HEK293T (cell line): ENCODE measurements at regions not wholly inside any gene's neighbourhood (a gene's known extent, or its start where the extent isn't known, plus 50 kb on each side); places are given as distances from the start of the nearest gene placed in this dataset.

Experiments used
- CTCF ChIA-PET: fragments of 350-600 bp; formaldehyde crosslinking; extraction: SDS; loops from one replicate; lab custom pipeline; 2021; ENCODE audit warnings: antibody characterized with exemption, inconsistent platforms; lab: Yijun Ruan, JAX
- POLR2A ChIA-PET: fragments of 350-600 bp; formaldehyde crosslinking; extraction: SDS; loops from one replicate; lab custom pipeline; 2020; ENCODE audit warnings: antibody characterized with exemption, inconsistent platforms; lab: Yijun Ruan, JAX
- DNase-seq: peaks from one replicate; pipeline ENCODE4 v3.0.0; 2012; ENCODE audit warnings: mixed read lengths; ENCODE audit errors: extremely low spot score
- ARNT ChIP-seq: fragments of 450-650 bp; IDR thresholded peaks from 2 replicates; pipeline ENCODE4 v1.6.1; 2017; ENCODE audit warnings: mild to moderate bottlenecking
- BHLHE40 ChIP-seq: fragments of 450-650 bp; IDR thresholded peaks from 2 replicates; pipeline ENCODE4 v1.6.1; 2016; ENCODE audit warnings: mild to moderate bottlenecking, moderate library complexity, borderline replicate concordance
- CTBP1 ChIP-seq: fragments of 450-650 bp; IDR thresholded peaks from 2 replicates; pipeline ENCODE4 v1.6.1; 2016; ENCODE audit warnings: borderline replicate concordance
- ELF4 ChIP-seq: fragments of 450-650 bp; IDR thresholded peaks from 2 replicates; pipeline ENCODE4 v1.6.1; 2017; ENCODE audit warnings: antibody characterized with exemption
- FOXA1 ChIP-seq: fragments of 450-650 bp; IDR thresholded peaks from 2 replicates; pipeline ENCODE4 v1.6.1; 2016; ENCODE audit warnings: mild to moderate bottlenecking
- FOXK2 ChIP-seq: fragments of 450-650 bp; IDR thresholded peaks from 2 replicates; pipeline ENCODE4 v1.6.1; 2016; ENCODE audit warnings: mild to moderate bottlenecking
- FOXM1 ChIP-seq: fragments of 450-650 bp; IDR thresholded peaks from 2 replicates; pipeline ENCODE4 v1.6.1; 2017; ENCODE audit warnings: mild to moderate bottlenecking, borderline replicate concordance
- HDGF ChIP-seq: fragments of 450-650 bp; IDR thresholded peaks from 2 replicates; pipeline ENCODE4 v1.6.1; 2017; ENCODE audit warnings: antibody characterized with exemption, borderline replicate concordance
- L3MBTL2 ChIP-seq: fragments of 450-650 bp; conservative IDR thresholded peaks from 2 replicates; pipeline ENCODE4 v1.6.1; 2016; ENCODE audit warnings: mild to moderate bottlenecking
- LEF1 ChIP-seq: fragments of 450-650 bp; IDR thresholded peaks from 2 replicates; pipeline ENCODE4 v1.6.1; 2017; ENCODE audit warnings: mild to moderate bottlenecking, borderline replicate concordance
- NFRKB ChIP-seq: fragments of 450-650 bp; IDR thresholded peaks from 2 replicates; pipeline ENCODE4 v1.6.1; 2016; ENCODE audit warnings: mild to moderate bottlenecking, moderate library complexity
- SP1 ChIP-seq: fragments of 450-650 bp; IDR thresholded peaks from 2 replicates; pipeline ENCODE4 v1.6.1; 2017
- SUZ12 ChIP-seq: fragments of 450-650 bp; IDR thresholded peaks from 2 replicates; pipeline ENCODE4 v1.6.1; 2016; ENCODE audit warnings: mild to moderate bottlenecking
- TARDBP ChIP-seq: fragments of 450-650 bp; IDR thresholded peaks from 2 replicates; pipeline ENCODE4 v1.6.1; 2016
- ZNF384 ChIP-seq: fragments of 450-650 bp; IDR thresholded peaks from 2 replicates; pipeline ENCODE4 v1.6.1; 2016
- TF ChIP-seq, protein P1 (sequence below): fragments of 450-650 bp; IDR thresholded peaks from 2 replicates; pipeline ENCODE4 v1.6.1; 2016

DNA sequence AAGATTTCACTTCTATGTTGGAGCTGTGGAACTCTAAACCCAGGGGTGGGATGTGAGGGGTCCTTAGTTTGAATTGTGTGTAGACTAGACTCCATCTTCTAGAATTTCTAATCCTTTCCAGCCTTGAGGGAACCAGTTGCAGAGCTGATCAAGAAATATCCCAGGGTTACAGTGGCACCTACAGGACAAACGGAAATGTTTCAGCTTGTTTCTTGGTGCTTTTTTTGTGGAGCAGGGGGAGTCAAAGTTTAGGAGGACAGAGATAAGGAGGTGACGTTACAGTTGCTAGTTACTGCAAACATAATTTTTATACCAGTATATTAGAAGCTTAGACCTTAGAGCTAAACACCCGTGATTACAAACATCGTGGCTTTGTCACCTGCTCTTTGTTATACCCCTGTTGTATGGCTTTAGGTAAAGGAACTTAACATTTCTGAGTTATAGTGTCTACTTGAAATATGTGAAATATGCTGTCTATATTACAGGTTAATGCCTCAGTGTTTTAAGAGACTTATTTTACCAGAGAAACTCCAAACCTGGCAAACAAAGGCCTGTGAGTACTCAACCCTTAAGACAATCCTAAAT is 84.5 kb upstream of the DYNC1I1 start:
- TF ChIP-seq, protein P1, sequence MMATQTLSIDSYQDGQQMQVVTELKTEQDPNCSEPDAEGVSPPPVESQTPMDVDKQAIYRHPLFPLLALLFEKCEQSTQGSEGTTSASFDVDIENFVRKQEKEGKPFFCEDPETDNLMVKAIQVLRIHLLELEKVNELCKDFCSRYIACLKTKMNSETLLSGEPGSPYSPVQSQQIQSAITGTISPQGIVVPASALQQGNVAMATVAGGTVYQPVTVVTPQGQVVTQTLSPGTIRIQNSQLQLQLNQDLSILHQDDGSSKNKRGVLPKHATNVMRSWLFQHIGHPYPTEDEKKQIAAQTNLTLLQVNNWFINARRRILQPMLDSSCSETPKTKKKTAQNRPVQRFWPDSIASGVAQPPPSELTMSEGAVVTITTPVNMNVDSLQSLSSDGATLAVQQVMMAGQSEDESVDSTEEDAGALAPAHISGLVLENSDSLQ, result no peak
- TF ChIP-seq SUZ12 (no peak), LEF1 (no peak), FOXM1 (no peak), ARNT (no peak), ELF4 (no peak), SP1 (no peak), CTBP1 (no peak), ZNF384 (no peak), L3MBTL2 (no peak), FOXA1 (no peak), HDGF (no peak), BHLHE40 (no peak), NFRKB (no peak), FOXK2 (no peak)
- peak; percentile 29 for DNase-seq
- POLR2A ChIA-PET, result interaction anchor here (1.5 kb wide), 1 partner anchor 177 kb away, joined by 3 read pairs; no protein-coding TSS in a partner anchor
- CTCF ChIA-PET, result interaction anchor here (0.8 to 6.0 kb wide), 11 partner anchors 137 to 198 kb away, joined by 3 to 73 read pairs (median 3); no protein-coding TSS in a partner anchor

GRCh38 chr7:95686109-95686508 is 86.2 kb upstream of the DYNC1I1 start:
- POLR2A ChIA-PET, result no interaction called here
- TF ChIP-seq BHLHE40 (no peak), FOXM1 (no peak), LEF1 (no peak), FOXA1 (no peak), SUZ12 (no peak), NFRKB (no peak), TARDBP (no peak), SP1 (no peak), L3MBTL2 (no peak), ELF4 (no peak), FOXK2 (no peak), ARNT (no peak), HDGF (no peak), CTBP1 (no peak), ZNF384 (no peak)
- TF ChIP-seq, protein P1, result no peak
- CTCF ChIA-PET, result interaction anchor here (0.6 to 6.0 kb wide), 10 partner anchors 42 to 196 kb away, joined by 3 to 73 read pairs (median 4); partner anchors contain the start of gene PDK4

GRCh38 chr7:95684505-95684904 is 87.8 kb upstream of the DYNC1I1 start:
- ChIA-PET POLR2A (no interaction called here), CTCF (interaction anchor here (1.6 to 2.9 kb wide), 4 partner anchors 140 to 158 kb away, joined by 3 to 13 read pairs (median 8); no protein-coding TSS in a partner anchor)
- no peak for DNase-seq
- TF ChIP-seq NFRKB, result no peak
- TF ChIP-seq LEF1, result no peak
- TF ChIP-seq ZNF384, result no peak
- no peak for TF ChIP-seq CTBP1
- TF ChIP-seq FOXM1, result no peak
- no peak for TF ChIP-seq SUZ12
- TF ChIP-seq L3MBTL2, result no peak
- no peak for TF ChIP-seq BHLHE40
- TF ChIP-seq ELF4, result no peak
- no peak for TF ChIP-seq HDGF
- no peak for TF ChIP-seq FOXK2
- no peak for TF ChIP-seq TARDBP

More at GRCh38 chr7:95686109-95686508, 86.2 kb upstream of the DYNC1I1 start:
- peak; percentile 23 for DNase-seq

DNA sequence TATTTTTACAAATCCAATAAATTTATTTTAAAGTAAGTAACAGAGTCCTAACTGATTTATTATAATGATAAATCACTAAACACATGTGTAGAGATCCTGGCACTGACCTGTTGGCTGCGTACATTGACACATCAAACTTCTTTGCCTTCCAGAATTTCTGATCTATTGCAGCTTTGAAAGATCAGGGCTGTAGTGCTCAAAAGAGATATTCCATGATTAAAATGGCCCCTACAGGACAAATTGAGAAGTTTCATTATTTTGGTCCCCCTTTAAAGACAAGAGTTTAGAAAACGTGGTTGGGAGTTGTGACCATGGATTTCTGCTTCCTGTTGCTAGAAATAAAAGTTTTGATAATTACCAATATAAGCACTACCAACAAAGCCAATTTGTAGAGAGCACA is 87.7 kb upstream of the PDK4 start:
- DNase-seq, result peak; percentile 14
- ChIA-PET CTCF (interaction anchor here (0.5 to 2.9 kb wide), 8 partner anchors 9 to 174 kb away, joined by 3 to 19 read pairs (median 6); no protein-coding TSS in a partner anchor), POLR2A (no interaction called here)
- TF ChIP-seq ELF4, result no peak
- TF ChIP-seq L3MBTL2, result no peak
- TF ChIP-seq SP1, result no peak
- TF ChIP-seq HDGF, result no peak
- no peak for TF ChIP-seq TARDBP
- TF ChIP-seq NFRKB, result no peak
- TF ChIP-seq CTBP1, result no peak
- TF ChIP-seq FOXK2, result no peak
- TF ChIP-seq ARNT, result no peak
- TF ChIP-seq FOXA1, result no peak
- no peak for TF ChIP-seq BHLHE40
- TF ChIP-seq LEF1, result no peak
- TF ChIP-seq ZNF384, result no peak
- TF ChIP-seq FOXM1, result no peak
- TF ChIP-seq SUZ12, result no peak
- TF ChIP-seq, protein P1, result no peak

GRCh38 chr7:95682913-95683312 is 86.6 kb upstream of the PDK4 start:
- DNase-seq, result no peak
- ChIA-PET CTCF (interaction anchor here (1.1 to 2.9 kb wide), 8 partner anchors 15 to 170 kb away, joined by 3 to 19 read pairs (median 6); no protein-coding TSS in a partner anchor), POLR2A (no interaction called here)

More at GRCh38 chr7:95682913-95683312, 86.6 kb upstream of the PDK4 start:
- TF ChIP-seq, protein P1, result no peak
- TF ChIP-seq ARNT (no peak), FOXA1 (no peak)
